D721Med (cell line): ENCODE measurements at regions not wholly inside any gene's neighbourhood (a gene's known extent, or its start where the extent isn't known, plus 50 kb on each side); places are given as distances from the start of the nearest gene placed in this dataset.

Experiments
- DNase-seq: peaks from one replicate; pipeline ENCODE4 v3.0.0; 2011; ENCODE audit warnings: low spot score; ENCODE audit not compliant: insufficient read length
- FAIRE-seq: peaks from 2 replicates; lab custom pipeline; 2011; peaks lifted over from hg19 to GRCh38; lab: Jason Lieb, UNC
- TF ChIP-seq, protein P1 (sequence below): IDR thresholded peaks from 2 replicates; pipeline ENCODE4 v1.5.1; 2012; ENCODE audit warnings: mild to moderate bottlenecking, control low read depth; ENCODE audit not compliant: insufficient read depth; ENCODE audit errors: missing control alignments

DNA sequence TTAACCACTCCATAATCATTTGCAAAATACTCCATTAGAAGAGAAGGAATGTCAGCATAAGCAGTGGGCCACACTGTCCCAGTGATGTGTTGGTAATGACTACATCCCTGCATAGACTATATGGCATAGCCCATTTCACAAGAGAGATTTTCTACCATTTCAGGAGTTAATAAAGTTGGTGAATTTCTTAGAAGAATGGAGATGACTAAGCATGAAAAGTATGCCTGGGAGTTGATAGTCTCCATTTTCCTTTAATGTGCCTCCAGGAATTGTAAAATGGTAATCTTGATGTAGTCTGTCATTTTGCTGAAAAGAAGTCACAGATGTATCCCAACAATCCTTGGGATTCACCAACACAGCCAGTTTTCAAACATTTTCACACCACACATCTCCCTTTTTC lies 608.8 kb upstream of the CHRM3 start:
- DNase-seq, result no peak

GRCh38 chr1:238776126-238776525 lies 610.2 kb upstream of the CHRM3 start:
- no peak for DNase-seq
- peak; percentile 82 for FAIRE-seq
- TF ChIP-seq, protein P1, sequence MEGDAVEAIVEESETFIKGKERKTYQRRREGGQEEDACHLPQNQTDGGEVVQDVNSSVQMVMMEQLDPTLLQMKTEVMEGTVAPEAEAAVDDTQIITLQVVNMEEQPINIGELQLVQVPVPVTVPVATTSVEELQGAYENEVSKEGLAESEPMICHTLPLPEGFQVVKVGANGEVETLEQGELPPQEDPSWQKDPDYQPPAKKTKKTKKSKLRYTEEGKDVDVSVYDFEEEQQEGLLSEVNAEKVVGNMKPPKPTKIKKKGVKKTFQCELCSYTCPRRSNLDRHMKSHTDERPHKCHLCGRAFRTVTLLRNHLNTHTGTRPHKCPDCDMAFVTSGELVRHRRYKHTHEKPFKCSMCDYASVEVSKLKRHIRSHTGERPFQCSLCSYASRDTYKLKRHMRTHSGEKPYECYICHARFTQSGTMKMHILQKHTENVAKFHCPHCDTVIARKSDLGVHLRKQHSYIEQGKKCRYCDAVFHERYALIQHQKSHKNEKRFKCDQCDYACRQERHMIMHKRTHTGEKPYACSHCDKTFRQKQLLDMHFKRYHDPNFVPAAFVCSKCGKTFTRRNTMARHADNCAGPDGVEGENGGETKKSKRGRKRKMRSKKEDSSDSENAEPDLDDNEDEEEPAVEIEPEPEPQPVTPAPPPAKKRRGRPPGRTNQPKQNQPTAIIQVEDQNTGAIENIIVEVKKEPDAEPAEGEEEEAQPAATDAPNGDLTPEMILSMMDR, result no peak

More for the DNA sequence above, 608.8 kb upstream of the CHRM3 start:
- FAIRE-seq, result peak; percentile 82
- TF ChIP-seq, protein P1, result no peak

- peak; percentile 82 for FAIRE-seq
- DNase-seq, result no peak
- TF ChIP-seq, protein P1, result no peak
These were observed 614.0 kb upstream of the CHRM3 start for GRCh38 chr1:238772322-238772721.

DNA sequence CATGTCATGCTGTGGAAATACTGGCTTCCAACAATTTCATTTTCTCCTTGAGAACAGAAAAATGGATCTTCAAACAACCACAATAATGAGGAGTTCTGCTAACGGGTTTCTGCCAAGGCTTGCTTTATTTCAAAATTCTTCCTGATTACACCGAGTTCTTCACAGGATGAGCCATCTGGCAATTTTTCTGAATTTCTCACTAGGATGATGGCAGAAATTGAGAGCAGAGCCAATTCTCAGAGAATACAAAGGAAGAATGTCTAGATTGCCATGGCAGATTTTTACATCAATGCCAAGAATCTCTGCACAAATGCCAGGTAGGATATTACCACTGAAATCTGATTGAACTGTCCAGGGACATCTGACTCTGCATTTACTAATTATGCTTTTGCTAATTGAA lies 619.0 kb upstream of the CHRM3 start:
- FAIRE-seq, result no peak
- no peak for DNase-seq
- TF ChIP-seq, protein P1, result no peak

DNA sequence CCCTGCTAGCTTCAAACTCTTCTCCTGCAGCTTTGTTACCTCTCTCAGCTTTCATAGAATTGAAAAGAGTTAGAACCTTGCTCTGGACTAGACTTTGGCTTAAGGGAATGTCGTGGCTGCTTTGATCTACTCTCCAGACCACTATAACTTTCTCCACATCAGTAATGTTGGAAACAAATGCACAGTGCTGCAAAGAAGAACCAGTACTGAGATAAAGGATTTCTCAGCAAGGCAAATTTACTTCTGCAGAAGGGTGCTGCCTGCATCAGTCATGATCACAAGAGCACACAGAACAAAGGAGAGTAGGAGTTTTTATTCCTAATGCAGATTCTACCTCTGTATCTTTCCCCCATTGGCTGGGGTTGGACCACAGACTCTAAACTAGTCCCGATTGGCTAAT lies 621.6 kb upstream of the CHRM3 start:
- TF ChIP-seq, protein P1, result no peak
- DNase-seq (no peak), FAIRE-seq (no peak)

DNA sequence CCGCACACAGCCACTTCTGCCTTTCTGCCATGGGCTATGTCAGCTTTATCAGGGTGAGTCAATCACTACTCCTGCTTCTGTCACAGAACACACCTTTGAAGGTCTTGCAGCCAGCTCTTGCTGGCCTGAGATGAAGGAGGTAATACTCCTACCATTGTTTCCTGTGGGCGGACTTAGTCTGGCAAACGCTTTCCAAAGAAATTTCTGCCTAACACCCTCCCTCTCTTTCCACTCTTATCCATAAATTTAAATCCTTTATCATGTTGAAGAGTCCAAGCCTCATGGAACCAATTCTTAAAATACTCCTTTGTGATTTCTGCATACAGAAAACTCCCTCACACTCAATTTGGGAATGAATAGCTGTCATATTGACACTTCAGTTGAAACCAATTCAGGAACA lies 633.1 kb upstream of the CHRM3 start:
- DNase-seq, result no peak
- TF ChIP-seq, protein P1, result no peak
- no peak for FAIRE-seq

GRCh38 chr1:238752327-238752726 lies 634.0 kb upstream of the CHRM3 start:
- DNase-seq (no peak), FAIRE-seq (no peak)
- TF ChIP-seq, protein P1, result no peak
